RWPE1 (cell line): ENCODE measurements at regions not wholly inside any gene's neighbourhood (a gene's known extent, or its start where the extent isn't known, plus 50 kb on each side); places are given as distances from the start of the nearest gene placed in this dataset.
"Not testable (repeated sequence)": the region's sequence is repeated elsewhere in the genome, so short reads cannot be mapped to it uniquely, and the experiment has no call there.

ENCODE experiments used
- CTCF ChIA-PET: fragments of 350-600 bp; sonication (Branson Sonifier 250); formaldehyde crosslinking; extraction: SDS; loops from one replicate; lab custom pipeline; 2021; lab: Yijun Ruan, JAX
- POLR2A ChIA-PET: fragments of 400-600 bp; formaldehyde crosslinking; extraction: SDS; loops from one replicate; lab custom pipeline; 2020; ENCODE audit warnings: antibody characterized with exemption; ENCODE audit not compliant: low non-redundant PET; lab: Yijun Ruan, JAX
- DNase-seq: peaks from one replicate; pipeline ENCODE4 v3.0.0; 2012; ENCODE audit warnings: low spot score
- H3K27ac ChIP-seq: fragments of 450-650 bp; 2 replicates; pipeline ENCODE4 v1.5.1; 2017
- TF ChIP-seq, protein P1 (sequence below): fragments of 450-650 bp; conservative IDR thresholded peaks from 2 replicates; pipeline ENCODE4 v1.5.1; 2017; ENCODE audit warnings: low read depth, mild to moderate bottlenecking

DNA sequence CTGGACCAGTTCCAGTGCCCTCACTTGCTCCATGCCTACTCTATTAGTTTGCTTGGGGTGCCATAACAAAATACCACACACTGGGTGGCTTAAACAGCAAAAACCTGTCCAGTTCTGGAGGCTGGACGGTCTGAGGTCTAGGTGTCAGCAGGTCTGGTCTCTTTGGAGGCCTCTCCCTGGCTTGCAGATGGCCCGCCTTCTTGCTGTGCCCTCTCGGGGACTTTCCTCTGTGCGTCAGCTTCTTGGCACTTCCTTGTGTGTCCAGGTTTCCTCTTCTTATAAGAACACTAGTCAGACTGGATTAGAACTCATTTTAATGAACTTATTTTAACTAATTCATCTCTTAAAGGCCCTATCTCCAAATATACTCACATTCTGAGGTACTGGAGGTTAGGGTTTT is 97.2 kb downstream of the CARTPT start:
- TF ChIP-seq, protein P1, sequence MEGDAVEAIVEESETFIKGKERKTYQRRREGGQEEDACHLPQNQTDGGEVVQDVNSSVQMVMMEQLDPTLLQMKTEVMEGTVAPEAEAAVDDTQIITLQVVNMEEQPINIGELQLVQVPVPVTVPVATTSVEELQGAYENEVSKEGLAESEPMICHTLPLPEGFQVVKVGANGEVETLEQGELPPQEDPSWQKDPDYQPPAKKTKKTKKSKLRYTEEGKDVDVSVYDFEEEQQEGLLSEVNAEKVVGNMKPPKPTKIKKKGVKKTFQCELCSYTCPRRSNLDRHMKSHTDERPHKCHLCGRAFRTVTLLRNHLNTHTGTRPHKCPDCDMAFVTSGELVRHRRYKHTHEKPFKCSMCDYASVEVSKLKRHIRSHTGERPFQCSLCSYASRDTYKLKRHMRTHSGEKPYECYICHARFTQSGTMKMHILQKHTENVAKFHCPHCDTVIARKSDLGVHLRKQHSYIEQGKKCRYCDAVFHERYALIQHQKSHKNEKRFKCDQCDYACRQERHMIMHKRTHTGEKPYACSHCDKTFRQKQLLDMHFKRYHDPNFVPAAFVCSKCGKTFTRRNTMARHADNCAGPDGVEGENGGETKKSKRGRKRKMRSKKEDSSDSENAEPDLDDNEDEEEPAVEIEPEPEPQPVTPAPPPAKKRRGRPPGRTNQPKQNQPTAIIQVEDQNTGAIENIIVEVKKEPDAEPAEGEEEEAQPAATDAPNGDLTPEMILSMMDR, result no peak
- no peak for DNase-seq
- ChIA-PET CTCF (no interaction called here), POLR2A (no interaction called here)
- H3K27ac ChIP-seq, result no peak overlapping the region

DNA sequence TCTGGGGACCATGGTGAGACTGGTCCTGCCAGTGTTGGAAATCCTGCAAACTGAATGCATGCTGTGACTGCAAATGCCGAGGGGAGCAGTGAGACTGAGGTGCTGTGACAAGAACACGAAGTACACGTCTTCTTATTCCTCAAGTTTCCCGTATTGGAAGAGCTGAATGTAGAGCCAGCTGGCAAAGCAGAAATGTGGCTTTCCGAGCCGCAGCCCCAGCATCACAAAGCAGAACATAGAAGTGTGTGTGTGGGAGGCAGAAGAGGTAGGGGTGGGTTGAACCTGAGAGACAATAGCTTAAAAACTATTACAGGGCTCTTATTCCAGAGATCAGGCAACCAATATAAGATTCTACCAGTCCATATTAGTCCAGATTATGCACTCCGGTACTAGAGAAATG is 98.8 kb downstream of the CARTPT start:
- ChIA-PET POLR2A (no interaction called here), CTCF (no interaction called here)
- TF ChIP-seq, protein P1, result no peak
- no peak overlapping the region for H3K27ac ChIP-seq
- DNase-seq, result no peak

DNA sequence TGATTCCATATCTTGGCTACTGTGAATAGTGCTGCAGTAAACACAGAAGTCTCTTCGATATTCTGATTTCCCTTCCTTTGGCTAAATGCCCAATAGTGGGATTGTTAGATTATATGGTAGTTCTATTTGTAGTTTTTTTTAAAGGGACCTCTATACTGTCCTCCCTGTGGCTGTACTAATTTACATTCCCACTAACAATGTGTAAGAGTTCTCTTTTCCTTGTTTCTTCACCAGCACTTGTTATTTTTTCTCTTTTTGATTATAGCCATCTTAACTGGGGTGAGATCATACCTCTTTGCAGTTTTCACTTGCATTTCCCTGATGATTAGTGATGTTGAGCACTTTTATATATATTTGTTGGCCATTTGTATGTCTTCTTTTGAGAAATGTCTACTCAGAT is 102.0 kb downstream of the CARTPT start:
- H3K27ac ChIP-seq, result no peak overlapping the region
- CTCF ChIA-PET, result no interaction called here
- TF ChIP-seq, protein P1, result no peak
- POLR2A ChIA-PET, result no interaction called here
- no peak for DNase-seq

DNA sequence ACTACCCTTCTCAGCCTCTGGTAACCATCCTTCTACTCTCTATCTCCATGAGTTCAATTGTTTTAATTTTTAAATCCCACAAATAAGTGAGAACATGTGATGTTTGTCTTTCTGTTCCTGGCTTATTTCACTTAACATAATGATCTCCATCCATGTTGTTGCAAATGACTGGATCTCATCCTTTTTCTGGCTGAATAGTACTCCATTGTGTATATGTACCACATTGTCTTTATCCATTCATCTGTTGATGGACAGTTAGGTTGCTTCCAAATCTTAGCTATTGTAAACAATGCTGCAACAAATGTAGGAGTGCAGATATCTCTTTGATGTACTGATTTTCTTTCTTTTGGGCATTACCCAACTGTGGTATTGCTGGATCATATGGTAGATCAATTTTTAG is 103.0 kb downstream of the CARTPT start:
- DNase-seq, H3K27ac ChIP-seq, POLR2A ChIA-PET, CTCF ChIA-PET: not testable (repeated sequence)

DNA sequence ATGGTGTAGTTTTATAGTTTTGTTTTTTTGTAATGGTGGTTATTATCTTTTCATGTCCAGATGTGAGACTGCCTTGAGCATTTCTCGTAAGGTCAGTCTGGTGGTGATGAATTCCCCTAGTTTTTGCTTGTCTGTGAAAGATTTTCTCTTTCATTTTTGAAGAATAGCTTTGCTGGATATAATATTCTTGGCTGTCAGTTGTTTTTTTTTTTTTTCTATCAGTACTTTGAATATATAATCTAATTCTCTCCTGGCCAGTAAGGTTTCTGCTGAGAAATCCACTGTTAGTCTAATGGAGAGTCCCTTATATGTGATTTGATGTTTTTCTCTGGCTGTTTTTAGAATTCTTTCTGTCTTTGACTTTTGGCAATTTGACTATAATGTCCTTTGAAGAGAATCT is 106.9 kb downstream of the CARTPT start:
- H3K27ac ChIP-seq, result no peak overlapping the region
- no peak for DNase-seq
- TF ChIP-seq, protein P1, result no peak
- ChIA-PET POLR2A (no interaction called here), CTCF (no interaction called here)

DNA sequence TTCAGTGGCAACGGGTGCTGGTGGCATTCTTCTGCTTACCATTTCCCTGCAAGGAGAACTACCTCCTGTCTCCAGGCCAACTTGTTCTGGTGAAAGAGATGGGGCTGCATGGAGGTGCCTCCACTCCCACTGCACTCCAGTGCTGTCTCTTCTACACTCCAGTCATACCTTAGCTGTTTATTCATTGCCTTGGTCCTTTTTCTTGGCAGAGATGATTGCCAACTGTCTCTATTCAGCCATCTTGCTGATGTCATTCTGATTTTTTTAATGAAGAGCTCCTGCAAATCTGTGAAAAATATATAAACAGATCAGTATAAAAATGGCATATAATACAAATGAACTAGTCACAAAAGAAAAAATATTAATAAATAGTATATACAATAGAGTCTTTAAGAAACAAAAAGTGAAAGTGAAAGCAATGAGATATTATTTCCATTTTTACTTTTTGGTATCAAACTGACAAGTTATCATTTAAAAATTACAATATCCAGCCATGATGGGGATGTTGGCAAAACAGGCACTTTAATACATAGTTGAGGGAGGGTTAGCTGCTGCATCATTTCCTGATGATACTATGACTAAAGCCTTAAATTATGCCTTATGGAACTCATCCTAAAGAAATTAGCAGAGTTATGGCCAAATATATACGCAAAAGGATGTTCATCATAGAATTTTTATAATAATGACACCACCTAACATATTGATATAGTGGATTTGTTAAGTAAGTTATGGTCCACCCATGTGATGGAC is 109.4 kb downstream of the CARTPT start:
- peak overlapping the region; percentile 45; the same call in 1 of the 2 replicates for H3K27ac ChIP-seq
- POLR2A ChIA-PET, result no interaction called here

DNA sequence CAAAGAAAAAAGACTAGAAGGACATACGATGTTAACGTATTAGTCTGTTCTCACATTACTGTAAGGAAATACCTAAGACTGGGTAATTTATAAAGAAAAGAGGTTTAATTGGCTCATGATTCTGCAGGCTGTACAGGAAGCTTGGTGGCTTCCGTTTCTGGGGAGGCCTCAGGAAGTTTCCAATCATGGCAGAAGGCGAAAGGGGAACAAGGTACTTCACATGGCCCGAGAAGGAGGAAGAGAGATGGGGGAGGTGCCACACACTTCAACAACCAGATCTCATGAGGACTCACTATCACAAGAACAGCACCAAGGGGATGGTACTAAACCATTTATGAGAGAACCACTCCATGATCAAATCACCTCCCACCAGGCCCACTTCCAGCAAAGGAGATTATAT is 110.1 kb downstream of the CARTPT start:
- no peak for DNase-seq
- POLR2A ChIA-PET, result no interaction called here
- TF ChIP-seq, protein P1, result no peak
- no peak overlapping the region for H3K27ac ChIP-seq
- CTCF ChIA-PET, result no interaction called here

More for the DNA sequence above, 109.4 kb downstream of the CARTPT start:
- TF ChIP-seq, protein P1, result no peak
- peak; percentile 45 for DNase-seq
- CTCF ChIA-PET, result interaction anchor here (0.8 kb wide), 1 partner anchor 187 kb away, joined by 4 read pairs; no protein-coding TSS in a partner anchor
